ENCODE measurements at regions not wholly inside any gene's neighbourhood (a gene's known extent, or its start where the extent isn't known, plus 50 kb on each side); places are given as distances from the start of the nearest gene placed in this dataset.
"Not testable (repeated sequence)": the region's sequence is repeated elsewhere in the genome, so short reads cannot be mapped to it uniquely, and the experiment has no call there.

GRCh38 chr12:124646385-124647230 lies 79.2 kb upstream of the NCOR2 start:
- no peak for DNase-seq (ENCODE audit: extremely low read depth, low read depth)
- TF ChIP-seq CTCF (IDR thresholded peaks at IDR 0.05; ENCODE audit: low read depth, low read length): no peak

GRCh38 chr12:124645530-124646244 lies 78.3 kb upstream of the NCOR2 start:
- TF ChIP-seq CTCF (IDR thresholded peaks at IDR 0.05; ENCODE audit: low read depth, low read length): no peak
- no peak for DNase-seq (ENCODE audit: extremely low read depth, low read depth)

- not testable (repeated sequence) for DNase-seq (ENCODE audit: extremely low read depth, low read depth)
Measured at GRCh38 chr12:124643768-124644167, 76.4 kb upstream of the NCOR2 start.

GRCh38 chr12:124642105-124642504 lies 74.7 kb upstream of the NCOR2 start:
- TF ChIP-seq CTCF (IDR thresholded peaks at IDR 0.05; ENCODE audit: low read depth, low read length): no peak
- DNase-seq (ENCODE audit: extremely low read depth, low read depth): no peak

GRCh38 chr12:124641591-124641990 lies 74.2 kb upstream of the NCOR2 start:
- TF ChIP-seq CTCF (IDR thresholded peaks at IDR 0.05; ENCODE audit: low read depth, low read length): no peak

GRCh38 chr12:124640056-124640455 lies 72.6 kb upstream of the NCOR2 start:
- no peak for DNase-seq (ENCODE audit: extremely low read depth, low read depth)

More at GRCh38 chr12:124641591-124641990, 74.2 kb upstream of the NCOR2 start:
- no peak for DNase-seq (ENCODE audit: extremely low read depth, low read depth)

GRCh38 chr12:124639122-124639806 lies 71.9 kb upstream of the NCOR2 start:
- no peak for DNase-seq (ENCODE audit: extremely low read depth, low read depth)
- TF ChIP-seq CTCF (IDR thresholded peaks at IDR 0.05; ENCODE audit: low read depth, low read length): no peak

More at GRCh38 chr12:124640056-124640455, 72.6 kb upstream of the NCOR2 start:
- TF ChIP-seq CTCF (IDR thresholded peaks at IDR 0.05; ENCODE audit: low read depth, low read length): no peak
